ENCODE measurements at regions not wholly inside any gene's neighbourhood (a gene's known extent, or its start where the extent isn't known, plus 50 kb on each side); places are given as distances from the start of the nearest gene placed in this dataset.

GRCh38 chr4:135236048-135236447, 1034.5 kb upstream of the PABPC4L start:
- in situ Hi-C loops (cut with HindIII; ENCODE audit: low sequenced_read_pairs): no loop called here
- TF ChIP-seq CTCF (IDR thresholded peaks at IDR 0.05; ENCODE audit: low read depth, low read length, missing control alignments): no peak

GRCh38 chr4:135227842-135228241, 1026.3 kb upstream of the PABPC4L start:
- in situ Hi-C loops (cut with HindIII; ENCODE audit: low sequenced_read_pairs): no loop called here

More at GRCh38 chr4:135236048-135236447, 1034.5 kb upstream of the PABPC4L start:
- H3K4me3 ChIP-seq (ENCODE audit: low read depth, low read length): no peak overlapping the region
- DNase-seq (ENCODE audit: low read depth): no peak

GRCh38 chr4:135225551-135225950, 1024.0 kb upstream of the PABPC4L start:
- no peak for DNase-seq (ENCODE audit: low read depth)
- in situ Hi-C loops (cut with HindIII; ENCODE audit: low sequenced_read_pairs): no loop called here
- no peak overlapping the region for H3K4me3 ChIP-seq (ENCODE audit: low read depth, low read length)
- no peak for TF ChIP-seq CTCF (IDR thresholded peaks at IDR 0.05; ENCODE audit: low read depth, low read length, missing control alignments)

More at GRCh38 chr4:135227842-135228241, 1026.3 kb upstream of the PABPC4L start:
- no peak overlapping the region for H3K4me3 ChIP-seq (ENCODE audit: low read depth, low read length)
- no peak for TF ChIP-seq CTCF (IDR thresholded peaks at IDR 0.05; ENCODE audit: low read depth, low read length, missing control alignments)
- no peak for DNase-seq (ENCODE audit: low read depth)

GRCh38 chr4:135210341-135210740, 1008.8 kb upstream of the PABPC4L start:
- DNase-seq (ENCODE audit: low read depth): no peak
- no peak overlapping the region for H3K4me3 ChIP-seq (ENCODE audit: low read depth, low read length)
- in situ Hi-C loops (cut with HindIII; ENCODE audit: low sequenced_read_pairs): no loop called here
- no peak for TF ChIP-seq CTCF (IDR thresholded peaks at IDR 0.05; ENCODE audit: low read depth, low read length, missing control alignments)

GRCh38 chr4:135207531-135207930, 1005.9 kb upstream of the PABPC4L start:
- in situ Hi-C loops (cut with HindIII; ENCODE audit: low sequenced_read_pairs): no loop called here
- H3K4me3 ChIP-seq (ENCODE audit: low read depth, low read length): no peak overlapping the region
- TF ChIP-seq CTCF (IDR thresholded peaks at IDR 0.05; ENCODE audit: low read depth, low read length, missing control alignments): no peak
- DNase-seq (ENCODE audit: low read depth): no peak

- H3K4me3 ChIP-seq (ENCODE audit: low read depth, low read length): no peak overlapping the region
- DNase-seq (ENCODE audit: low read depth): no peak
- TF ChIP-seq CTCF (IDR thresholded peaks at IDR 0.05; ENCODE audit: low read depth, low read length, missing control alignments): no peak
- in situ Hi-C loops (cut with HindIII; ENCODE audit: low sequenced_read_pairs): no loop called here
Observed at GRCh38 chr4:135204311-135204710, 1002.7 kb upstream of the PABPC4L start.

GRCh38 chr4:135201081-135201480, 999.5 kb upstream of the PABPC4L start:
- H3K4me3 ChIP-seq (ENCODE audit: low read depth, low read length): no peak overlapping the region
- TF ChIP-seq CTCF (IDR thresholded peaks at IDR 0.05; ENCODE audit: low read depth, low read length, missing control alignments): no peak
- in situ Hi-C loops (cut with HindIII; ENCODE audit: low sequenced_read_pairs): no loop called here
- no peak for DNase-seq (ENCODE audit: low read depth)
